GM19193 (cell line): ENCODE measurements at regions not wholly inside any gene's neighbourhood (a gene's known extent, or its start where the extent isn't known, plus 50 kb on each side); places are given as distances from the start of the nearest gene placed in this dataset.

Experiments used
- POLR2A ChIP-seq: IDR thresholded peaks from 4 replicates; pipeline ENCODE4 v1.6.1; 2011; ENCODE audit not compliant: insufficient read depth, insufficient read length; ENCODE audit errors: extremely low read depth

DNA sequence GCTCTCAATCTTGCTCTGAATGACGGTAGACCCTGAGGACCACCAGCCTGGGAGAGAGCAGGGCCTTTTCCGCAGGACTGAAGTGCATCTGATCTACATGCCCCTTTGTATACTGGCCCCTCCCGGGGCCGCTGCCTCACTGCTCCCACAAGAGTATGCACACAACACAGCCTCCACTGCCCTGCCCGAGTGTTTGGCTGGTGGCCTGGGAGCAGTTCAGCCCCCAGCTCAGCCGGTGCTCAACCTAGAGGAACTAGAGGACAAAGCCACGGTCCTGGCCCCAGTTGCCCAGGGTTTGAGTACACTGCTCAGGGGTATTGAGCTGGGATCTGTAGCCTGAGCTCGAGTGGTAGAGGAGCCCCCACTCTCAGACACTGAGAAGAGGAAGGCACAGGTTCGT is 118.9 kb upstream of the CAB39 start:
- no peak for TF ChIP-seq POLR2A

DNA sequence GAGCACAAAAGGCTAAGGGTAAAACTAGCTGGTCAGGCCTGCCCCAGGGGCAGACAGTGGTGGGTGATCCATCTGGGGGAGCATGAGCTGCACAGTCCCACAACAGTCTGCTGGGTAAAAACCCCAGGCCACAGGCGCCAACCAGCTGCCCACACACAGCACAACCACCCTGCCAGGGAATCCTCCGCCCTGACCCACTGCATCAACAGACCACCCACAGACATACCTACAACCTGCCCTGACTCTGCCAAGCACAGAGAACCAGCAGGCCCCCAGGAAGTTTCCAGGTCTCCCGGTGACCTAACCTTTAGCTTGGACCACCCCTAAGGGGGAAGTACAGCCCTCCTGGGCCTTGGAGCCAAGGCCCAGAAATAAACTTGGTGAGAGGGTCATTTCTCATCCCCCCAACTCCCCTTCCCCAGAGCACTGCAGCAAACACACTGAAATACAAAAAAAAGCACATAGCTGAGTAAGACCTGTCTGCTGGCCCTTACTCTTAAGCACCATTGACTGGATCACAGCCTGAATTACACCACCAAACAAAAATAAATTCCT is 118.3 kb upstream of the CAB39 start:
- no peak for TF ChIP-seq POLR2A

GRCh38 chr2:230599853-230600252 is 112.8 kb upstream of the CAB39 start:
- TF ChIP-seq POLR2A = no peak

DNA sequence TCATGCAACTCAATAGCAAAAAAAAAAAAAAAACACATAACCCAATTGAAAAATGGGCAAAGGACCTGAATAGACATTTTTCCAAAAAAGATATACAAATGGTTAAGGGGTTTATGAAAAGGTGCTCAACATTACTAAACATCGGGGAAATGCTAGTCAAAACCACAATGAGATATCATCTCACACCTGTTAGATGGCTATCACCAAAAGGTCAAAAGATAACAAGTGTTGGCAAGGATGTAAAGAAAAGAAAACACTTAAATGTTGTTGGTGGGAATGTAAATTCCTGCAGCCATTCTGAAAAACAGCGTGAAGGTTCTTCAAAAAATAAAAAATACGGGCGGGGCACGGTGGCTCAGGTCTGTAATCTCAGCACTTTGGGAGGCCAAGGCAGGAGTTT is 112.4 kb upstream of the CAB39 start:
- TF ChIP-seq POLR2A = no peak

DNA sequence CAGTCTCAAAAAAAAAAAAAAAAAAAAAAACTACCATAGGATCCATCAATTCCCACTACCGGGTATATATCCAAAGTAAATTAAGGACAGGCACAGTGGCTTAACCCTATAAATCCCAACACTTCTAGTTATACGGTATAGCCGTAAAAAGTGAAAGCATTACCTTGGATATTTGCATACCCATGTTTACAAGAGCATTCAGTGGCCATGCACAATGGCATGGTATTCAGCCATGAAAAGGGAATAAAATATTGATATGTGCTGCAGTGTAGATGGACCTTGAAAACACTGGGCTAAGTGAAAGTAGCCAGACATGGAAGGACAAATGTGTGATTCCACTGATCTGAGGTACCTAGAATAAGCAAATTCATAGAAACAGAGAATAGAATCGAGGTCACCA is 111.8 kb upstream of the CAB39 start:
- TF ChIP-seq POLR2A = no peak

- no peak for TF ChIP-seq POLR2A
Observed at GRCh38 chr2:230601510-230601909, 111.1 kb upstream of the CAB39 start.

GRCh38 chr2:230602562-230603230 is 109.9 kb upstream of the CAB39 start:
- TF ChIP-seq POLR2A = peak; percentile 36

GRCh38 chr2:230614040-230614439 is 98.6 kb upstream of the CAB39 start:
- TF ChIP-seq POLR2A = no peak

DNA sequence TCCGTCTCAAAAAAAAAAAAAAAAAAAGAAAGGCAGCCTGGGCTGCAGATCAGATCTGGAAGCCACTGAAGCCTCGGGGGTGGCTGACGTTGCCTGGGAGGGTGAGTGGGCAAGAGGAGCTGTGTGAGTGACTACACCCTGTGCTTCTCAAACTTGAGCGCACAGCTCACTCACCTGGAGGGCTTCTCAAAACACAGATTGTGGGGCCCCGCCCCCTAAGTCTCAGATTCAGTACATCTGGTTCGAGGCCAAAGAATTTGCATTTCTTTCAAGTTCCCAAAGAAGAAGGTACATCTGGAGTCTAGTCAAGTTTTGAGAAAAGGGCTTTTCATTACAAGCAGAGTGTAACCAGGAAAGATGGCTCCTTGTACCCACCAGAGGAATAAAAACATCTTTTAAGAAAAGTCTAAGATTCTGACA is 97.7 kb upstream of the CAB39 start:
- peak; percentile 40 for TF ChIP-seq POLR2A

- TF ChIP-seq POLR2A = no peak
Observed at GRCh38 chr2:230619491-230619890, 93.2 kb upstream of the CAB39 start.

GRCh38 chr2:230627806-230628724 is 84.6 kb upstream of the CAB39 start:
- no peak for TF ChIP-seq POLR2A

DNA sequence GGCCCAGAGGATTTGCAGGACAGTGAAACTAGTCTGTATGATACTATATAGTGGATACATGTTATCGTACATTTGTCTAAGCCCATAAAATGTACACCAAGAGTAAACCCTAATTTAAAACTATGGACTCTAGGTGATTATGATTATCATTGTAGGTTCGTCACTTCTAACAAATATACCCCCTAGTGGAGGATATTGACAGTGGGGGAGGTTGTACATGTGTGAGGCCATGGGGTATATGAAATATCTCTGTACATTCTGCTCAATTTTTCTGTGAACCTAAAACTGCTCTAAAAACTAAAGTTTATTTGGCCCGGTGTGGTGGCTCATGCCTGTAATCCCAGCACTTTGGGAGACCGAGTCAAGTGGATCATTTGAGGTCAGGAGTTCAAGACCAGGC is 81.2 kb upstream of the CAB39 start:
- TF ChIP-seq POLR2A = no peak

- no peak for TF ChIP-seq POLR2A
Observed at GRCh38 chr2:230634146-230634545, 78.5 kb upstream of the CAB39 start.

GRCh38 chr2:230636684-230637271 is 75.9 kb upstream of the CAB39 start:
- no peak for TF ChIP-seq POLR2A

DNA sequence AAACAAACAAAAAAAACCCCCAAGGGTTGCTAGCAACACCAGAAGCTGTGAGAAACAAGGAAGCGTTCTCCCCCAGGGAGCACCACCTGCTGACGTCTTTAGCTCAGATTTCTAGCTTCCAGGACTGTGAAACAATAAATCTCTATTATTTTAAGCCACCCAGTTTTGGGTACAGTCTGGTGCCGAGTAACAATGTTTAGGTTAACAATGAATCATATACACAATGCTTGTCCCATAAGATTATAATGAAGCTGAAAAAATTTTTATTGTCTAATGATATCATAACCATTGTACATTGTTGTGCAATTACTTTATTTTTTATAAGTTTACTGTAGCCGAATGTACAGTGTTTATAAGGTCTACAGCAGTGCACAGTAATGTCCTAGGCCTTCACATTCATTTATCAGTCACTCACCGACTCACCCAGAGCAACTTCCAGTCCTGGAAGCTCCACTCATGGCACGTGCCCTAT is 72.1 kb upstream of the CAB39 start:
- no peak for TF ChIP-seq POLR2A
